GM12891 (cell line): ENCODE measurements at regions not wholly inside any gene's neighbourhood (a gene's known extent, or its start where the extent isn't known, plus 50 kb on each side); places are given as distances from the start of the nearest gene placed in this dataset.

ENCODE experiments used
- DNase-seq: peaks from one replicate; pipeline ENCODE4 v3.0.0; 2011; ENCODE audit warnings: low spot score; ENCODE audit not compliant: insufficient read length
- FAIRE-seq: peaks from 2 replicates; lab custom pipeline; 2011; peaks lifted over from hg19 to GRCh38; lab: Jason Lieb, UNC
- PAX5 ChIP-seq: IDR thresholded peaks from 2 replicates; pipeline ENCODE4 v1.6.1; 2011; ENCODE audit warnings: low read length, moderate library complexity, mild to moderate bottlenecking; ENCODE audit not compliant: insufficient read depth, severe bottlenecking
- POLR2A ChIP-seq: IDR thresholded peaks from 2 replicates; pipeline ENCODE4 v1.6.1; 2011; ENCODE audit warnings: low read depth, low read length, control low read depth
- POLR2AphosphoS5 ChIP-seq: IDR thresholded peaks from 2 replicates; pipeline ENCODE4 v1.6.1; 2011; ENCODE audit warnings: low read depth, low read length, control low read depth
- POU2F2 ChIP-seq: IDR thresholded peaks from 2 replicates; pipeline ENCODE4 v1.6.1; 2011; ENCODE audit warnings: low read depth, mild to moderate bottlenecking, control low read depth, low read length, moderate library complexity
- SPI1 ChIP-seq: IDR thresholded peaks from 2 replicates; pipeline ENCODE4 v1.6.1; 2011; ENCODE audit warnings: low read depth, low read length, control low read depth
- TAF1 ChIP-seq: IDR thresholded peaks from 2 replicates; pipeline ENCODE4 v1.6.1; 2011; ENCODE audit warnings: low read depth, low read length, control low read depth

- no peak for FAIRE-seq
Observed at GRCh38 chr16:55039931-55040330, 109.3 kb downstream of the IRX5 start.

GRCh38 chr16:55040366-55041086 is 109.9 kb downstream of the IRX5 start:
- no peak for DNase-seq
- FAIRE-seq = no peak
- no peak for TF ChIP-seq PAX5
- no peak for TF ChIP-seq SPI1
- TF ChIP-seq TAF1 = no peak
- TF ChIP-seq POLR2AphosphoS5 = no peak
- TF ChIP-seq POU2F2 = no peak
- TF ChIP-seq POLR2A = no peak

More at GRCh38 chr16:55039931-55040330, 109.3 kb downstream of the IRX5 start:
- TF ChIP-seq POU2F2 = no peak
- no peak for TF ChIP-seq POLR2A
- TF ChIP-seq POLR2AphosphoS5 = no peak
- TF ChIP-seq TAF1 = no peak
- no peak for TF ChIP-seq SPI1
- no peak for TF ChIP-seq PAX5
- DNase-seq = no peak

GRCh38 chr16:55041540-55042234 is 111.0 kb downstream of the IRX5 start:
- FAIRE-seq (no peak), DNase-seq (no peak)
- no peak for TF ChIP-seq POU2F2
- no peak for TF ChIP-seq PAX5
- TF ChIP-seq POLR2A = no peak
- no peak for TF ChIP-seq TAF1
- TF ChIP-seq POLR2AphosphoS5 = no peak
- TF ChIP-seq SPI1 = no peak

- no peak for FAIRE-seq
- no peak for TF ChIP-seq TAF1
- TF ChIP-seq POU2F2 = no peak
- TF ChIP-seq POLR2A = no peak
- no peak for TF ChIP-seq PAX5
- TF ChIP-seq POLR2AphosphoS5 = no peak
- TF ChIP-seq SPI1 = no peak
Observed at GRCh38 chr16:55042556-55043432, 112.1 kb downstream of the IRX5 start.

GRCh38 chr16:55043499-55043898 is 112.8 kb downstream of the IRX5 start:
- FAIRE-seq (no peak), DNase-seq (no peak)
- TF ChIP-seq TAF1 (no peak), PAX5 (no peak), POLR2AphosphoS5 (no peak), SPI1 (no peak), POLR2A (no peak), POU2F2 (no peak)

More at GRCh38 chr16:55042556-55043432, 112.1 kb downstream of the IRX5 start:
- DNase-seq = no peak

GRCh38 chr16:55044201-55044975 is 113.7 kb downstream of the IRX5 start:
- no peak for TF ChIP-seq SPI1
- TF ChIP-seq POLR2AphosphoS5 = no peak
- no peak for TF ChIP-seq POU2F2
- no peak for TF ChIP-seq TAF1
- no peak for TF ChIP-seq POLR2A
- no peak for TF ChIP-seq PAX5
- FAIRE-seq (no peak), DNase-seq (no peak)

- TF ChIP-seq SPI1 = no peak
- no peak for TF ChIP-seq POLR2A
- no peak for TF ChIP-seq TAF1
- TF ChIP-seq POU2F2 = no peak
- DNase-seq (no peak), FAIRE-seq (no peak)
Observed at GRCh38 chr16:55045329-55045728, 114.7 kb downstream of the IRX5 start.

- DNase-seq (no peak), FAIRE-seq (no peak)
- TF ChIP-seq POLR2A (no peak), TAF1 (no peak), SPI1 (no peak), POLR2AphosphoS5 (no peak), POU2F2 (no peak), PAX5 (no peak)
Observed at GRCh38 chr16:55045756-55046460, 115.2 kb downstream of the IRX5 start.
